Suprapubic skin (tissue), 3 donors: ENCODE measurements at regions not wholly inside any gene's neighbourhood (a gene's known extent, or its start where the extent isn't known, plus 50 kb on each side); places are given as distances from the start of the nearest gene placed in this dataset.

Experiments used
- CTCF ChIP-seq, 2 donors: fragments of 200-600 bp in 1 of 2; fragments of 450-650 bp in 1 of 2; sonication (generic) in 1 of 2; IDR thresholded peaks; one replicate each; pipeline ENCODE4 v1.5.1; 2016 to 2019; ENCODE audit warnings: antibody characterized with exemption in 2 of 2, mild to moderate bottlenecking in 1 of 2, moderate library complexity in 1 of 2
- POLR2AphosphoS5 ChIP-seq, 3 donors: sonication (generic); formaldehyde crosslinking; IDR thresholded peaks; one replicate each; pipeline ENCODE4 v1.6.1; 2017; ENCODE audit warnings: antibody characterized with exemption in 3 of 3

- no peak for TF ChIP-seq CTCF (IDR thresholded peaks at IDR 0.05)
- no peak for TF ChIP-seq POLR2AphosphoS5 (IDR thresholded peaks at IDR 0.05)
These were observed 54.6 kb upstream of the ACTRT2 start for GRCh38 chr1:2966449-2967328.
